ENCODE measurements at regions not wholly inside any gene's neighbourhood (a gene's known extent, or its start where the extent isn't known, plus 50 kb on each side); places are given as distances from the start of the nearest gene placed in this dataset.

DNA sequence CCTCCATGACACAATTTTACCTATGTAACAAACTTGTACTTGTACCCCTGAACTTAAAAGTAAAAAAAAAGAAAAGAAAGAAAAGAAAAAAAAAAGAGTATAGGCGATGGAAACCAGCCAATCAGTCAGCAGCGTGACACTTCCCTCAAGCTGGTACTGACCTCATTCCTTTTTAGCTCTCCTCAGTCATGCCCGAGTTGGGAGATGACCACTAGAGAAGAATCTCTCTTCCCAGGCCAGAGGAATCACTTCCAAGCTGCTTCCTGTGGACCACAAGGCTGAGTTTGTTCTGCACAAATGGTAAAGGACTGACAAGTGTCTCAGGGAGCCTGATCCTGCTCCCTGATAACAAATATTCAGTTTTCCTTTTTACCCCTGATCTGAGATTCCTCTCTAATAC, 313.5 kb upstream of the ESRRG start:
- TF ChIP-seq, protein P1, sequence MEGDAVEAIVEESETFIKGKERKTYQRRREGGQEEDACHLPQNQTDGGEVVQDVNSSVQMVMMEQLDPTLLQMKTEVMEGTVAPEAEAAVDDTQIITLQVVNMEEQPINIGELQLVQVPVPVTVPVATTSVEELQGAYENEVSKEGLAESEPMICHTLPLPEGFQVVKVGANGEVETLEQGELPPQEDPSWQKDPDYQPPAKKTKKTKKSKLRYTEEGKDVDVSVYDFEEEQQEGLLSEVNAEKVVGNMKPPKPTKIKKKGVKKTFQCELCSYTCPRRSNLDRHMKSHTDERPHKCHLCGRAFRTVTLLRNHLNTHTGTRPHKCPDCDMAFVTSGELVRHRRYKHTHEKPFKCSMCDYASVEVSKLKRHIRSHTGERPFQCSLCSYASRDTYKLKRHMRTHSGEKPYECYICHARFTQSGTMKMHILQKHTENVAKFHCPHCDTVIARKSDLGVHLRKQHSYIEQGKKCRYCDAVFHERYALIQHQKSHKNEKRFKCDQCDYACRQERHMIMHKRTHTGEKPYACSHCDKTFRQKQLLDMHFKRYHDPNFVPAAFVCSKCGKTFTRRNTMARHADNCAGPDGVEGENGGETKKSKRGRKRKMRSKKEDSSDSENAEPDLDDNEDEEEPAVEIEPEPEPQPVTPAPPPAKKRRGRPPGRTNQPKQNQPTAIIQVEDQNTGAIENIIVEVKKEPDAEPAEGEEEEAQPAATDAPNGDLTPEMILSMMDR (IDR thresholded peaks at IDR 0.05): no peak
- H3K4me1 Mint-ChIP-seq (ENCODE audit: unreplicated experiment): no peaks in the 10 kb centered on the region
- no peak overlapping the region for H3K4me3 Mint-ChIP-seq (ENCODE audit: unreplicated experiment)
- no peak for DNase-seq (ENCODE audit: extremely low spot score, unreplicated experiment)
- H3K27ac Mint-ChIP-seq (ENCODE audit: unreplicated experiment): no peak overlapping the region
- H3K36me3 Mint-ChIP-seq (ENCODE audit: unreplicated experiment): no peaks in the 10 kb centered on the region
- H3K9me3 Mint-ChIP-seq (ENCODE audit: unreplicated experiment): peaks cover 33% of the 10 kb centered on the region
- H3K27me3 Mint-ChIP-seq (ENCODE audit: unreplicated experiment): no peaks in the 10 kb centered on the region

DNA sequence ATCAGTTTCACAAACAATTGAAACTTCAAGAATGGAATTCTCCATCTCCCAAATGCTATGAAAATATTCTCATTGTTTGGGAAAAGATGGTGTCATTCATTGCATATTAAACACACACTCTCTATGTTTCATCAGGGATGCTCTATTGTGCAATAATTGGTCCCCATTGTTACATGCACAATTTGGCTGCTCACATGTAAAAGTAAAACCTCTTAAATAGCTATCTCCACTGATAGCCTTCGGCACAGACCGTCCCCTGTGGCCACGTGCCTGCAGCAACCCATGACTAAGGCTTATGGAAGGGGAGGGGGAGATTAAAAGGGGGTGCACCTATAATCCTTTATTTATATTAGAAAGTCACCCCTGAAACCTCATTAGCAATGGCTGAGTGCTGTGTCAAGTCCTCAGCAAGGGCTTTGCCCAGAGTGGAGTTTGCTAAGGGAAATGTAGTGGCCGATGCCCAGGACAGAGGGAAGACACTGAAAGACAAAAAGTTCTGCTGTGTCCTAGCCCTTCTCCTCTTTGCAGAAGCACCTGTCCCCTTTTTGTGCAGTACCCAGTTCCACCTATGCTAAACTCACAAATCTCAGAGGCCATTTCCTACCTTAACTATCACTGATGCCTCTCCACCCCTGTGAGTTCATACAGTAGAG, 309.6 kb upstream of the ESRRG start:
- Mint-ChIP-seq H3K4me3 (ENCODE audit: unreplicated experiment) (no peak overlapping the region), H3K27ac (ENCODE audit: unreplicated experiment) (no peak overlapping the region), H3K9me3 (ENCODE audit: unreplicated experiment) (peaks cover 16% of the 10 kb centered on the region), H3K4me1 (ENCODE audit: unreplicated experiment) (no peaks in the 10 kb centered on the region), H3K36me3 (ENCODE audit: unreplicated experiment) (no peaks in the 10 kb centered on the region), H3K27me3 (ENCODE audit: unreplicated experiment) (no peaks in the 10 kb centered on the region)
- TF ChIP-seq, protein P1 (IDR thresholded peaks at IDR 0.05): no peak
- no peak for DNase-seq (ENCODE audit: extremely low spot score, unreplicated experiment)

DNA sequence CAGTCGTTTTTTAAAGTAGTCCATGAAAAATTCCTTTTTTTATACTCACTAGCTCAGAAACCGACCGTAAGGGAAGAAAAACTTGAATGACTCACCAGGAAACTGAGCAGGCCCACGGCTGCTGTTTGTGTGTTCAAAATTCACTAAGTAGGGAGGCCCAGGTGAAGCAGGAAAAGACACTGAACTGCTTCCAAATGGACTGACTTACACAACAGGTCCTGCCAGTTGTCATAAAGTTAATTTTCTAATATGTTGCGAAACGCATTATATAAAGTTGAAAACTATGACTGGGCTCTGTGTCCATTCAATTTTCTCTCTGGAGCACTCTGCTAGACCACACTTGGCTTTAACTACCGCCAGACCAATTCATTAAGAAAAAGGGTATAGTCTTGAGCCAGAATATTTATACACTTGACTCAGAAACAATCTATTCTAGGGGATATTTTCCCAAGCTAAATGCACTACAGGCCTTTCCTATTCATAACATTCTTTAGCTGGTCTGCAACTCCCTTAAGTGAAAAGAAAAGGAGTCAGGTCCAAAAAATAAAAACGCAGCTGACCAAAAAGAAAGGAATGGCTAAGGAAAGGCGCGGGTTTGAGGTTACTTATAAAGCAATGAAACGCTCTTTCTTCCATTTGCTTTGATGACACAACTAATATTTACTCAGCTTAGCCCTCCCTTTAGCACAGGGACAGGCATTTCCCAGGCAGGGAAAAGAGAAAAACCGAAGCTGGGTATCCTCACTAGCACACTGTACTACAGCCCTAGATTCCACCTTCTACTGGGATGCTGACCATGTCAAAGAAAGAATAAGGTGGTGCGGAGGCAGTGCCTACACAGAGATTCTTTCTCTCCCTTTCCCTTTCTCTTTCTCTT, 306.3 kb upstream of the ESRRG start:
- Mint-ChIP-seq H3K4me1 (ENCODE audit: unreplicated experiment) (no peaks in the 10 kb centered on the region), H3K27ac (ENCODE audit: unreplicated experiment) (no peak overlapping the region)
- DNase-seq (ENCODE audit: extremely low spot score, unreplicated experiment): no peak

GRCh38 chr1:217027403-217028080, 304.3 kb upstream of the ESRRG start:
- Mint-ChIP-seq H3K4me3 (ENCODE audit: unreplicated experiment) (no peak overlapping the region), H3K36me3 (ENCODE audit: unreplicated experiment) (no peaks in the 10 kb centered on the region), H3K4me1 (ENCODE audit: unreplicated experiment) (no peaks in the 10 kb centered on the region), H3K27ac (ENCODE audit: unreplicated experiment) (no peak overlapping the region), H3K9me3 (ENCODE audit: unreplicated experiment) (peaks cover 3% of the 10 kb centered on the region), H3K27me3 (ENCODE audit: unreplicated experiment) (no peaks in the 10 kb centered on the region)
- TF ChIP-seq, protein P1 (IDR thresholded peaks at IDR 0.05): no peak
- no peak for DNase-seq (ENCODE audit: extremely low spot score, unreplicated experiment)

More for the DNA sequence above, 306.3 kb upstream of the ESRRG start:
- H3K27me3 Mint-ChIP-seq (ENCODE audit: unreplicated experiment): no peaks in the 10 kb centered on the region
- no peaks in the 10 kb centered on the region for H3K36me3 Mint-ChIP-seq (ENCODE audit: unreplicated experiment)
- TF ChIP-seq, protein P1 (IDR thresholded peaks at IDR 0.05): no peak
- no peak overlapping the region for H3K4me3 Mint-ChIP-seq (ENCODE audit: unreplicated experiment)
- H3K9me3 Mint-ChIP-seq (ENCODE audit: unreplicated experiment): peaks cover 2% of the 10 kb centered on the region

DNA sequence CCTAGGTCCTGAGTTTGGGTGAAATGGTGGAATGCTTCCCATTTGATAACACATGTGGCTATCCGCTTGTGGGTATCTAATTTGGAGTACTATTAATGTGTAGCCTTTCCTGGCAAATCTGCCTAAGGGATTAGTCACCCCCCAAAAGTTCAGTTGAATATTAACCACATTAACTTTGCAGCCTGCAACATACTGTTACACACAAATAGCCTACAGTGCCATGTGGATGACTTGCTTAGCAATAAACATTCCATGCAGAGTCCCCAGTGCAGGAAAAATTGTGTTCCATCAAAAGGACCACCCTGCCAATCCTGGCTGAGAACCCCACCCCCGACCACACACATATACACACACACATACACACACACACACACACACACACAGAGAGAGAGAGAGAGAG, 303.3 kb upstream of the ESRRG start:
- H3K36me3 Mint-ChIP-seq (ENCODE audit: unreplicated experiment): no peaks in the 10 kb centered on the region
- H3K4me3 Mint-ChIP-seq (ENCODE audit: unreplicated experiment): no peak overlapping the region
- H3K27me3 Mint-ChIP-seq (ENCODE audit: unreplicated experiment): no peaks in the 10 kb centered on the region
- H3K9me3 Mint-ChIP-seq (ENCODE audit: unreplicated experiment): peaks cover 3% of the 10 kb centered on the region
- TF ChIP-seq, protein P1 (IDR thresholded peaks at IDR 0.05): no peak
- no peak overlapping the region for H3K27ac Mint-ChIP-seq (ENCODE audit: unreplicated experiment)
- no peaks in the 10 kb centered on the region for H3K4me1 Mint-ChIP-seq (ENCODE audit: unreplicated experiment)
- no peak for DNase-seq (ENCODE audit: extremely low spot score, unreplicated experiment)

Measured in osteocyte (in vitro differentiated cells).